Esophagus mucosa (tissue), 1 donor: ENCODE measurements at regions not wholly inside any gene's neighbourhood (a gene's known extent, or its start where the extent isn't known, plus 50 kb on each side); places are given as distances from the start of the nearest gene placed in this dataset.

Source experiments
- ATAC-seq: fragments of 200-7000 bp; cut with Tn5 transposase; one replicate; pipeline ENCODE4 v1.9.1; 2020
- donor health status: DM: yes; HTN: yes; CAD: no.

DNA sequence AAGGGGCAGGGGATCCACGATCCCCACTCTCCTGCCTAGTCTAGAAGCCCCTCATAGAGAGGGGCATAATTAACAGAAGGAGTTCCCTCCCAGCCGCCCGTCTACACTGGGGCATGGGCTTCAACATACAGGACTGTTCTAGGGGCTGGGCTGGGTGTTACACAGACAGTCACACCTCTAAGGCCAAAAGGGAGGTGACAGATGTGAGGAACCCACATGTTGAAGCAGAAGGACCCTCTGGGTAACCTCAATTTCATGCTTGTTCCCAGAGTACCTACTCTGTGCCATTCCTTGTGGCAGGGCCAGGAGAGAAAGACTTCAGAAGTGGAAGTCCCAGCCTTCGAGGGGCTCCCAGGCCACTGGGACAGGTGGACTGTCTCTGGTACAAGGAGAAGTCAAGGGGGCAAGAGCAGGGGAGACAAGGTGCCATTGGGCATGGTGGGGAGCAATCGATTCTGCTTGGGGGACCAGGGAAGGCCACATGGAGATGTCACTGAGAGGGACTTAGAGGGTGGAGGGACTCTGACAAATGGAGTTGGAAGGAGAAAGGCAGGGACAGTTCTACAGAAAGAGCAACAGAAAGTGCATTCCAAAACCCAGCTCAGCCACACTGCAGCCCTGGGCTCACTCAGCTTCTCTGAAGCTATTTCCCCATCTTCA, 71.3 kb downstream of the CPN2 start:
- ATAC-seq: no peak

DNA sequence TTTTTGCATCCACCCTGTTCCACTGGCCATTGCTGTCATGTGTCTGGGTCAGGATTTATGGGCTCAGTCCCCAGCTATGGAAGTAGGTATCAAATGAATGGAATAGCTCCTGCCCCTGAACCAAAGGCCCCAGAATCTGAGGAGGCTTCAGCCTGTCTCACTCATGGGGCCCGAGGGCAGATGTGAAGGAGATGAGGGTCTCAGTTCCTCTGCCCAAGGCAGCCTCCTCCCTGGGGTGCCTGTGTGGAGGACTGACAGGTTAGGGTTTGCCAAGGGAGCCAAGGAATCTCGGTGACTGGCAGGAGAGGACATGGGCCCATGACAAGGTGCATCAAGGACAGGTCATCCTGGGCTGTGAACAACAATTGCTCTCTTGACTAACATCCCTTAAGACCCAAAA, 70.4 kb downstream of the CPN2 start:
- no peak for ATAC-seq

DNA sequence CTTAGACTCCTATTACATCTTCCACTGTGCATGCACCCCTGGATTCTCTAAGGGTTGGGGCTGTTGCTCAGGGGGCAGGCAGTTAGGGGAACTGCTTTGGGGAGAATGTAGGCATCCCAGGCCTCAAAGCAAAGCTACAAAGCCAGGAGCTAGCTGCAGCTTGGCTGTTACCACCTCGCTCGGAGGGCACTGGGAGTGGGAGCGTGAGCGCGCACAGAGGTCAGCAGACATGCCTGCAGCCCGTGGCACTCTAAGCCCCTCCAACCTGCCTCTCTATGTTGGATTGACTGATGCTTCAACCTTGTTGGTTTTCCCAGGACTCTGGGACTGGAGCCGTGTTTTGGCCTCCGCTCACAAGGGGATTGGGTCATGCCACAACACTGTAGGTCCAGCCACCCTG, 69.8 kb downstream of the CPN2 start:
- ATAC-seq: no peak

DNA sequence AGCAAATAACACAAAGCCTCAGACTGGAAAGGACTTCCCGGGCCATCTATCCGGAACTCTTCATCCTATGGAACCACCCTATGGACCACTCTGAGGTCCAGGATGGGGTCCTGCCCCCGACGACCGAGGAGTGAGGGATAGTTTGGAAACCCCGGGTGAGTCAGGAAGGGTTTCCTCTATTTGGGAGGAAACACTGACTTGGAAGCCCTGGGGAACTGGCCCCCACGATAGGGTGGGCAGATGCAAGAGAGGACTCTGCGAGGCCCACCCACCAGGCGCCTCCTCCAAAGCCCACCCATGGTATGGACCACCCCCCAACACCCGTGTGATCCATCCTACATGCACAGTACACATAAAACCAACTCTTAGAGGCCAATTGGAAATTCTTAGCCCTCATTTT, 69.4 kb downstream of the CPN2 start:
- ATAC-seq: no peak

DNA sequence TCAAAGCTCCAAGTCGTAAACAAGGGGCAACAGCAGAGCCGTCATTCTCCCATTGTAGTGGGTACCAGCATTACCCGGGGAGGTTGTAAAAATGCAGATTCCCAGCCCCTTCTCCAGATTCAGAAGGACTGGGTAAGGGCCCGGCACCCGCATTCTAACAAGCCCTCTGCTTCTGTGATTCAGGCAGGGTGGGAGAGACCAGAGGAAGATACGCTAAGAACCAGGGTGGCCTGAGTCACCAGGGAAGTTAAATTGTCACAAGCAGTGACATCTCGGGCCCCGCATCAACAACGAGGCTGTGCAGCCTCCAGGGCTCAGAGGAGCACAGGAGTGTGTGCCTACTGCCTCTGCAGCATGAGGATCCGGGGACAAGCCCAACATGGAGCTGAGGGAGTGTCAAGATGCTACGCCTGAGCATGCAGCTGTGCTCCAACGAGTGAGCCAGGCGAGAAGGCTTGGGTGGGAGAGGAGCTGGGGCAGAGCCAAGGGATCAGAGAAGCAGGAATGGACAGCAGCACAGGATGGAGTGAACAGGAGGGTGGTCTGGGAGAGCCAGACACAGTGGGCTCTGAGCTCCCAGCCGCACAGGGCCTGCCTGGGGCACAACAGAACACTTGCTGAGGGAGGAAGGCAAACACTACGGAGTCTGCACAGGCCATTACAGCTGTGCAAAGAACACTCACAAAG, 68.5 kb downstream of the CPN2 start:
- ATAC-seq: no peak

DNA sequence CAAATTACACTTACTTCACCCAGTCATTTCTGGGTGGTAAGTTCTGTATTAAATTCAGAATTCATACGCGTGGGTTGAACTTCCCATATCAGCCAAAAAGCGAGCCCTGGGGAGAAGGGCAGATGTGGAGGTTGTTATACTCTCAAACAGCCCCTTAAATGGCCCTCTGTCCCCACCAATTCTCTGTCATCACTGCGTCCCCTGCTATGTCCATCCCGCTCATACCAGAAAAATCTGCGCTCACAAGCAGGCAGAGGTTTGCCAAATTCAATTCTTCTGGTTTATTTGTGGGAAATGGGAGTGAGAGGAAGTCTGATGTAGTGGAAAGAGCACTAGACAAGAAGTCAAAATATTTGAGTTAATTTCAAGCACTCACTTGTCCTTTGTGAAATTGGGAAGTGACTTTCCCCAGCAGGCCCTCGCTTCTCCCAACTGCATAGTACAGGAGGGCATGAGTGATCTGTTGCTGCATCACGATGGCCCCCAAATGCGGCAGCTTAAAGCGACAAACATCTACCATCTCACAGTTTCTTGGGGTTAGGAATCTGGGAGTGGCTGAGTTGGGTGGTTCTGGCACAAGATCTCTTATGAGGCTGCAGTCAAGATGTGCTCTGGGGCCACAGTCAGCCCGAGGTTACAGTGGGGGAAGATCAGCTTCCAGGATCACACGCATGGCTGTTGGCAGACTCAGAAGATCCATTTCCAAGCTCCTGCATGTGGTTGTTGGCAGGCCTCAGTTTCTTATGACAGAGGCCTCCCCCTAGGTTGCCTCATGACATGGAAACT, 67.7 kb downstream of the CPN2 start:
- no peak for ATAC-seq

DNA sequence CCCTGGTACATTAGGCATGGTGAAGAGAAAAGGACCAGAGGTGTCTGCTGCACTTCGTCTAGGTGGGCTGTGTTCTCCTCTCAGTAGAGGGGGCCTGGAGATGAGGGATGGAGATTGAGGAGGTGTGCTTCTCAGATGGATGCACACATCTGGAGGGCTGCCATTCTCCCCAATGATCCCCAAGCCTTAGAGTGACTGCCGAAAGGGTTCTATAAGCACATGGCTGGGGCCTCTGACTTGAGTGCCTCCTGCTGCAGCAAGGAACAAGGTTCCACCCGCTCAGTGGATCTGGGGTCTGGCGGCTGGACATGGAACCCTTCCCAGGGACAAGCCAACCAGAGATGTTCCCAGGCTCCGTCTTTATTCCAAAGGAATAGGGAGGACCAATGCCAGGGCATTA, 66.8 kb downstream of the CPN2 start:
- ATAC-seq: no peak

DNA sequence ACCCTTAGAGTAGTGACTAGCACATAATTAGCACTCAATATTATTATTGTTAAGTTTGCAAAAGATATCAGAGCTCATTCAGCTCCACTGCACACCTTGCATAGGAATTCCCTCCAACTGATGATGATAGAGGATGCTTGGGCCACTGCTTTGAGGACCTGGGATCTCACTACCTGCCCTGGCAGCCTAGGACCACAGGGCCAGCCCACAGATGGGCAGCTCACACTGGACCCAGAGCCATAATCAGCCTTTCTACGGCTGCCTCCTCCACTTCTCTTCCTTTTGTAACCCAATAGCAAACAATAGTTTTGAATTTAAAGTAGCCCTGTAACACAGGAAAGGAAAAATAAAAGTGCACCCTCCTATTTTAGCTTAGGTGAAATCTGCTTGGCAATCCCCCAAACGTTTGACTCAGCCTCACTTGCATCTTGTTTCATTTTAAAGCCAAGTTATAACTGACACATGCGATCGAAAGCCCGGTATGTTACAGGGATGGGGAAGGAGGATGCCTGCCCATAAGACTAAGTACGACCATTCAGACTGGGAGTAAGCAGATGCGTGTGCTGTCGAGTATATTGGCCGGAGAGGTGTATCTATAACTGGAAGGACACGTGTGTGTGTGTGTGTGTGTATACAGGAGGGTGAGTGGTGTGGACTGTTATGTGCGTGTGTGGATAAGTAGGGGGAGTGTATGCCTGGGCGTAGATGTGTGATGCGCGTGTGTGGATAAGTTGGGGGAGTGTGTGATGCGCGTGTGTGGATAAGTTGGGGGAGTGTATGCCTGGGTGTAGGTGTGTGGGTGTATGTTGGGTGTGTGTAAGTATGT, 65.9 kb downstream of the CPN2 start:
- ATAC-seq: peak; percentile 27

DNA sequence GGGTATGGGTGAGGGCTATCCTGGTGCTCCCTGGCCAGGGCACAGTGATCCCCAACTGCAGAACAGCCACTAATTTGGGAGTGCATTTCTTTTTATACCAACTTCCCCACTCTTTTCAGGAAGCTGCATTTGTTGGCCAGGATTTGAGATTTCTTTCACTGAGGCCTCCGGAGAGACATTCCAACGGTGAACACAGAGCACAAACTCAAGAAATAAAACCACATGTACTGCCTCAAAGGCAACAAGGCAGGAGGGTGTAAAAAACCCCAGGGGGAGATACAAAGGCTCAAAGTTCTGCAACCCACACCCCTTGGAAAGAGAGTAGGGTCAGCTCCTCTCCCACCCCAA, 65.3 kb downstream of the CPN2 start:
- ATAC-seq: no peak

DNA sequence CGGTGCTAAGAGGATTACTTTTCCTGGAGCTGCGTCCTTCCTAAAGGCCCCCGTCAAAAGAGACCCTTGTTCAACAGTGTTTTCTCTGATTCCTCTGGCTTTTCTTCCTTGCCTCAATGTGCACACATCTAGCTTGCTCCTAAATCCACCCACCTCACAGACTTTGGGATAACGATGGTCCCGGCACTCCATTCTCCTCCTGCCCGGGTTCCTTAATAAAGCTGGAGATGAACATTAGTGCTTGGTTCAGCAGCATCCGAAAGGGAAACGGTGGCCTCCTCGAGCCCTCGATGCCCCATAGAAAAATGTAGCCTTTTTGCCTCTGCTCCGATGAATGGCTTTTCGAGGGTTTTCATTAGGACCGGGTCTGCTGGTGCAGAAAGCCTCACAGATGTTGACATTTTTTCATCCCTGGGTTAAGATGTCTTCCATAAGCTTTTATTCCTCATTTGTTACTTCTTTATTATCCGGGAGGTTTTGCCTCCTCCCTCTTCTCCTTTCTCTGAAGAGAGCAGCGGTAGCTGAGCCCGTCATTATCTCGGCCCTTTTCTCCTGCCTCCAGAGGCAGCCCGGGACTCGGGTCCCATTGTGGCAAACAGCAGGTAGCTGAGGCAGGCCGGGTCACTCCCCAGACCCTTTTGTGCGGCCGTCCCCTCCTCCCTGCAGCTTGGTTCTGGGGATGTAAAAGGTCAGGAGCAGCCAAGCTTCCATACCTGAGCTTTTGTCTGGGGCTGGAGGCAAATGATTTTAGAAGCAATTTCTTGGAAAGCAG, 64.6 kb downstream of the CPN2 start:
- ATAC-seq: no peak

DNA sequence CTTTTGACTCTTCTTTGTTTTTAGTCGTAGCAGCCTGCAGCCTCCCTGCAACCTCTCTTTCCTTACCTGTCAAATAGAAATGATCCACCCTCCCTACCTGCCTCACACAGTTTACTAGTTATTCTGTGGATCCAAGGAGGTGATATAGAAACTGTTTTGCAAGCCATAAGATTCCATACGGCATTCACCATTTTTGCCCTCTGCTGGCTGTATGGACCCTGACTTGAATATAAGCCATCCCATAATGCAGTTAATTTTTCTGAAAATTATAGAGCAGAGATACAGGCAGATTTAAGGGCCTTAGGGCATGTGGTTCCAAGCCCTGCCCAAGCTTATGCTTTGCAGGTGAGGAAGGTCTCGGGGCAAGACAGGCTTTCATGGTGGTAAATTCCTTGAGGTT, 63.8 kb downstream of the CPN2 start:
- ATAC-seq: no peak

DNA sequence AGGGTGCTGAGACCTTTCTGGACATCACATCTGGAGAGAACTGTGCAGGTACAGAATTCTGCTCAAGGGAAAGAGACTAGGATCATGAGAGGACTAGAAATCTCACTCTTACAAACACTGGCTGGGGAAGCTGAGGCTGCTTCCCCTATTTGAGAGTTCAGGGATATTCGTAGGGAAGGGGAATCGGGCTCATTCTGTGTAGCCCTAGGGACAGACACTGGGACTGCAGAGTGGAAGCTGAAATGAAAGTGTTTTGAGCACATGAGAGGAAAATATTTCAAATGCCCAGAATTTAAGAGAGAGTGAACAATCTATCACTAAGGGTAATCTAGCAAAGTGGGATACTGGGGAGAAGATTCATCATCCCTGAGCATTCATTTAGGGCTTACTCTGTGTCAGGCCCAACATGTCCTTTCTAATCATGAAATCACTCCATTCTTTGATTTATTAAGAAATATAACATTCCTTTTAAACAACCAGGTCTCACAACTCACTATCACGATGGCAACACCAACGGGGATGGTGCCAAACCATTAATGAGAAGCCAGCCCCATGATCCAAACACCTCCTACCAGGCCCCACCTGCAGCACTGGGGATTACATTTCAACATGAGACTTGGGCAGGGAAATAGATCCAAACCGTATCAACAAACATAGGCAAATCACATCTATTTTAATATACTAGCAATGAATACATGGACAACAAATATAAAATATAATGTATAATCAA, 63.0 kb downstream of the CPN2 start:
- ATAC-seq: no peak
